MM.1S (cell line): ENCODE measurements at regions not wholly inside any gene's neighbourhood (a gene's known extent, or its start where the extent isn't known, plus 50 kb on each side); places are given as distances from the start of the nearest gene placed in this dataset.

Experiments
- CTCF ChIP-seq: fragments of 300-600 bp; sonication (generic); IDR thresholded peaks from 2 replicates; pipeline ENCODE4 v1.5.1; 2016; ENCODE audit warnings: antibody characterized with exemption, low read length, mixed read lengths
- EZH2 ChIP-seq: fragments of 300-600 bp; sonication (generic); optimal IDR thresholded peaks from 2 replicates; pipeline ENCODE3; 2017; ENCODE audit warnings: low read depth, mild to moderate bottlenecking, antibody characterized with exemption, low read length, mixed read lengths
- EZH2phosphoT487 ChIP-seq: fragments of 300-600 bp; sonication (generic); IDR thresholded peaks from 2 replicates; pipeline ENCODE4 v1.6.1; 2018; ENCODE audit warnings: antibody characterized with exemption, low read length

GRCh38 chr7:25436413-25436812, 208.1 kb upstream of the NPVF start:
- TF ChIP-seq EZH2 (no peak), CTCF (no peak), EZH2phosphoT487 (no peak)
